ENCODE measurements at regions not wholly inside any gene's neighbourhood (a gene's known extent, or its start where the extent isn't known, plus 50 kb on each side); places are given as distances from the start of the nearest gene placed in this dataset.

GRCh38 chr13:65623148-65623547 lies 1607.0 kb downstream of the PCDH9 start:
- no peak for DNase-seq
- Histone ChIP-seq H3K27me3 (replicated peaks; ENCODE audit: insufficient read depth, low read length) (no peaks in the 10 kb centered on the region), H2AFZ (ENCODE audit: low read length) (no peak overlapping the region)

GRCh38 chr13:65615506-65615905 lies 1614.6 kb downstream of the PCDH9 start:
- Histone ChIP-seq H3K9ac (ENCODE audit: low read length) (no peak overlapping the region), H3F3A (ENCODE audit: insufficient read depth, low read length) (no peaks in the 10 kb centered on the region), H4K20me1 (ENCODE audit: insufficient read depth, low read length) (no peaks in the 10 kb centered on the region), H3K27me3 (replicated peaks; ENCODE audit: insufficient read depth, low read length) (no peaks in the 10 kb centered on the region), H3K4me1 (ENCODE audit: low read length) (no peaks in the 10 kb centered on the region), H2AFZ (ENCODE audit: low read length) (no peak overlapping the region), H3K79me2 (ENCODE audit: low read length) (no peaks in the 10 kb centered on the region), H3K27ac (ENCODE audit: low read length) (no peak overlapping the region), H3K36me3 (replicated peaks; ENCODE audit: insufficient read depth, low read length) (no peaks in the 10 kb centered on the region), H3K9me2 (replicated peaks; ENCODE audit: insufficient read depth, low read length) (no peaks in the 10 kb centered on the region), H3K9me3 (replicated peaks; ENCODE audit: insufficient read depth, low read length) (no peaks in the 10 kb centered on the region), H3K4me3 (ENCODE audit: low read length) (no peak overlapping the region), H3K4me2 (ENCODE audit: low read depth, low read length) (no peak overlapping the region)
- TF ChIP-seq EZH2 (optimal IDR thresholded peaks at IDR 0.05; ENCODE audit: low read depth, low read length) (no peak), EZH2phosphoT487 (IDR thresholded peaks at IDR 0.05; ENCODE audit: low read length) (no peak), CTCF (IDR thresholded peaks at IDR 0.05; ENCODE audit: low read length) (no peak)
- no peak for DNase-seq

More at GRCh38 chr13:65623148-65623547, 1607.0 kb downstream of the PCDH9 start:
- no peaks in the 10 kb centered on the region for H3K79me2 ChIP-seq (ENCODE audit: low read length)
- no peaks in the 10 kb centered on the region for H4K20me1 ChIP-seq (ENCODE audit: insufficient read depth, low read length)
- no peak overlapping the region for H3K9ac ChIP-seq (ENCODE audit: low read length)
- H3F3A ChIP-seq (ENCODE audit: insufficient read depth, low read length): no peaks in the 10 kb centered on the region
- no peaks in the 10 kb centered on the region for H3K9me3 ChIP-seq (replicated peaks; ENCODE audit: insufficient read depth, low read length)
- H3K9me2 ChIP-seq (replicated peaks; ENCODE audit: insufficient read depth, low read length): no peaks in the 10 kb centered on the region
- no peak for TF ChIP-seq CTCF (IDR thresholded peaks at IDR 0.05; ENCODE audit: low read length)
- no peak overlapping the region for H3K4me2 ChIP-seq (ENCODE audit: low read depth, low read length)
- H3K4me3 ChIP-seq (ENCODE audit: low read length): no peak overlapping the region
- no peaks in the 10 kb centered on the region for H3K4me1 ChIP-seq (ENCODE audit: low read length)
- H3K27ac ChIP-seq (ENCODE audit: low read length): no peak overlapping the region
- no peaks in the 10 kb centered on the region for H3K36me3 ChIP-seq (replicated peaks; ENCODE audit: insufficient read depth, low read length)

GRCh38 chr13:65613004-65613403 lies 1617.1 kb downstream of the PCDH9 start:
- H3K79me2 ChIP-seq (ENCODE audit: low read length): no peaks in the 10 kb centered on the region
- H3K9me2 ChIP-seq (replicated peaks; ENCODE audit: insufficient read depth, low read length): no peaks in the 10 kb centered on the region
- H3K4me1 ChIP-seq (ENCODE audit: low read length): no peaks in the 10 kb centered on the region
- no peak overlapping the region for H3K9ac ChIP-seq (ENCODE audit: low read length)
- no peak overlapping the region for H3K4me2 ChIP-seq (ENCODE audit: low read depth, low read length)
- DNase-seq: no peak
- H3K36me3 ChIP-seq (replicated peaks; ENCODE audit: insufficient read depth, low read length): no peaks in the 10 kb centered on the region
- no peaks in the 10 kb centered on the region for H3F3A ChIP-seq (ENCODE audit: insufficient read depth, low read length)
- H3K27ac ChIP-seq (ENCODE audit: low read length): no peak overlapping the region
- no peaks in the 10 kb centered on the region for H4K20me1 ChIP-seq (ENCODE audit: insufficient read depth, low read length)
- no peaks in the 10 kb centered on the region for H3K9me3 ChIP-seq (replicated peaks; ENCODE audit: insufficient read depth, low read length)
- TF ChIP-seq CTCF (IDR thresholded peaks at IDR 0.05; ENCODE audit: low read length) (peak; percentile 30), EZH2phosphoT487 (IDR thresholded peaks at IDR 0.05; ENCODE audit: low read length) (no peak)
- no peak overlapping the region for H3K4me3 ChIP-seq (ENCODE audit: low read length)
- H3K27me3 ChIP-seq (replicated peaks; ENCODE audit: insufficient read depth, low read length): no peaks in the 10 kb centered on the region
- H2AFZ ChIP-seq (ENCODE audit: low read length): no peak overlapping the region

- Histone ChIP-seq H3K4me2 (ENCODE audit: low read depth, low read length) (no peak overlapping the region), H3K9me2 (replicated peaks; ENCODE audit: insufficient read depth, low read length) (no peaks in the 10 kb centered on the region), H3K27ac (ENCODE audit: low read length) (no peak overlapping the region), H3K4me3 (ENCODE audit: low read length) (no peak overlapping the region), H3K36me3 (replicated peaks; ENCODE audit: insufficient read depth, low read length) (no peaks in the 10 kb centered on the region), H3K79me2 (ENCODE audit: low read length) (no peaks in the 10 kb centered on the region), H3K4me1 (ENCODE audit: low read length) (no peaks in the 10 kb centered on the region), H3K9me3 (replicated peaks; ENCODE audit: insufficient read depth, low read length) (no peaks in the 10 kb centered on the region), H3K9ac (ENCODE audit: low read length) (no peak overlapping the region), H4K20me1 (ENCODE audit: insufficient read depth, low read length) (no peaks in the 10 kb centered on the region), H2AFZ (ENCODE audit: low read length) (no peak overlapping the region), H3K27me3 (replicated peaks; ENCODE audit: insufficient read depth, low read length) (no peaks in the 10 kb centered on the region), H3F3A (ENCODE audit: insufficient read depth, low read length) (no peaks in the 10 kb centered on the region)
- no peak for DNase-seq
- TF ChIP-seq CTCF (IDR thresholded peaks at IDR 0.05; ENCODE audit: low read length): no peak
- TF ChIP-seq EZH2 (optimal IDR thresholded peaks at IDR 0.05; ENCODE audit: low read depth, low read length): no peak
- TF ChIP-seq EZH2phosphoT487 (IDR thresholded peaks at IDR 0.05; ENCODE audit: low read length): no peak
Measured at GRCh38 chr13:65609350-65609749, 1620.8 kb downstream of the PCDH9 start.

Measured in MM.1S (cell line).